NCI-H2081 treated with DMSO at 0.1 percent for 48 hours (cell line): ENCODE measurements at regions not wholly inside any gene's neighbourhood (a gene's known extent, or its start where the extent isn't known, plus 50 kb on each side); places are given as distances from the start of the nearest gene placed in this dataset.
"Not testable (repeated sequence)": the region's sequence is repeated elsewhere in the genome, so short reads cannot be mapped to it uniquely, and the experiment has no call there.

Experiments
- DNase-seq: peaks from one replicate; lab custom pipeline; 2025; lab: John Stamatoyannopoulos, UW

GRCh38 chr10:35933491-35933890 is 291.4 kb upstream of the FZD8 start:
- DNase-seq, result no peak

- not testable (repeated sequence) for DNase-seq
These were observed 287.9 kb upstream of the FZD8 start for GRCh38 chr10:35929962-35930361.

- DNase-seq, result no peak
These were observed 286.7 kb upstream of the FZD8 start for GRCh38 chr10:35928748-35929147.

- DNase-seq, result no peak
These were observed 285.9 kb upstream of the FZD8 start for GRCh38 chr10:35927990-35928488.

GRCh38 chr10:35927341-35927740 is 285.2 kb upstream of the FZD8 start:
- no peak for DNase-seq

- DNase-seq, result no peak
These were observed 284.8 kb upstream of the FZD8 start for GRCh38 chr10:35926846-35927245.

- no peak for DNase-seq
These were observed 283.4 kb upstream of the FZD8 start for GRCh38 chr10:35925493-35925892.

- DNase-seq, result no peak
These were observed 282.7 kb upstream of the FZD8 start for GRCh38 chr10:35924759-35925158.

GRCh38 chr10:35922876-35923600 is 280.9 kb upstream of the FZD8 start:
- DNase-seq, result no peak

- DNase-seq, result no peak
These were observed 279.8 kb upstream of the FZD8 start for GRCh38 chr10:35921866-35922350.

GRCh38 chr10:35916791-35917190 is 274.7 kb upstream of the FZD8 start:
- DNase-seq, result no peak

- DNase-seq, result no peak
These were observed 271.5 kb upstream of the FZD8 start for GRCh38 chr10:35913628-35914027.

- DNase-seq, result no peak
These were observed 270.8 kb upstream of the FZD8 start for GRCh38 chr10:35912615-35913569.

- no peak for DNase-seq
These were observed 269.9 kb upstream of the FZD8 start for GRCh38 chr10:35911954-35912353.

- no peak for DNase-seq
These were observed 269.1 kb upstream of the FZD8 start for GRCh38 chr10:35911233-35911632.

GRCh38 chr10:35910234-35910633 is 268.1 kb upstream of the FZD8 start:
- no peak for DNase-seq

- no peak for DNase-seq
These were observed 267.1 kb upstream of the FZD8 start for GRCh38 chr10:35909121-35909720.

- no peak for DNase-seq
These were observed 266.4 kb upstream of the FZD8 start for GRCh38 chr10:35908451-35908850.

GRCh38 chr10:35907548-35907947 is 265.5 kb upstream of the FZD8 start:
- DNase-seq, result no peak

GRCh38 chr10:35906155-35906554 is 264.1 kb upstream of the FZD8 start:
- no peak for DNase-seq

GRCh38 chr10:35903021-35903420 is 260.9 kb upstream of the FZD8 start:
- DNase-seq, result no peak

- peak; percentile 24 for DNase-seq
These were observed 256.8 kb upstream of the FZD8 start for GRCh38 chr10:35898716-35899440.
